ENCODE measurements at regions not wholly inside any gene's neighbourhood (a gene's known extent, or its start where the extent isn't known, plus 50 kb on each side); places are given as distances from the start of the nearest gene placed in this dataset.
"Not testable (repeated sequence)": the region's sequence is repeated elsewhere in the genome, so short reads cannot be mapped to it uniquely, and the experiment has no call there.

DNA sequence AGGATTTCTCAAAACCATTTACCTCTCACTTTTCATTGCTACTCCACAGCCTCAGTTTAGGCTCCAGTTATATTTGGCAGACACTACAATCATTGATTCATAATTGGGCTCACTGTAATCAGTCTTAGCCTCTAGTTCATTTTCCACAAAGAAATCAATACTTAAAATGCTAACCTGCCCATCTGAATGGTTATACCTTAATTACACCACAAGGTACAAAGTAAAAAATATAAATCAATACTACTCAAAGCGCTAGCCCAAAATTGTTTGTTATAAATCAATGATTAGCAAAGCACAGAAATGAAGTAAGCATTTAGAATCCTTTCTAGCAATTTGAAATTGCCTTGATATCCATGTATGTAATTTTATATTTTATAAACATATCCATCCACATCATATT is 222.6 kb upstream of the NDST3 start:
- DNase-seq (ENCODE audit: low read depth) = no peak

GRCh38 chr4:117814277-117815246 is 219.7 kb upstream of the NDST3 start:
- no peak for DNase-seq (ENCODE audit: low read depth)

DNA sequence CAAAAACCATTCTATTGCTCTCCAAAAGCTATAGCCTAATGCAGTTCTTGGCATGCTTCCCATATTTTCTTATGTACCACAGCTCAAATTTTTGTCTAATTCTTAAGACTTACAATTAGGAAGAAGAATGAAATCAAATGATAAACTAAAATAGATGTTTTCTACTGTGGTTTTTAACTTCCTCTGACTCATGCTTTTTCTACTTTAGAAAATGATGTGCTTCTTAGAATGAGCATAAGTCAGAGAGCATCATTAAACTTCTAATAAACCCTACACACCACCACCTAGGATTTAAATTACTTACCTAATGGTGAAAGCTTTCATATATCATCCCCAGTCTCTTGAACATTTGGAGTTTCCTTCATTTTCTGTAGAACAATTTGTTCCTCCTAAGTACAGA is 217.0 kb upstream of the NDST3 start:
- no peak for DNase-seq (ENCODE audit: low read depth)

GRCh38 chr4:117821834-117822233 is 212.5 kb upstream of the NDST3 start:
- no peak for DNase-seq (ENCODE audit: low read depth)

DNA sequence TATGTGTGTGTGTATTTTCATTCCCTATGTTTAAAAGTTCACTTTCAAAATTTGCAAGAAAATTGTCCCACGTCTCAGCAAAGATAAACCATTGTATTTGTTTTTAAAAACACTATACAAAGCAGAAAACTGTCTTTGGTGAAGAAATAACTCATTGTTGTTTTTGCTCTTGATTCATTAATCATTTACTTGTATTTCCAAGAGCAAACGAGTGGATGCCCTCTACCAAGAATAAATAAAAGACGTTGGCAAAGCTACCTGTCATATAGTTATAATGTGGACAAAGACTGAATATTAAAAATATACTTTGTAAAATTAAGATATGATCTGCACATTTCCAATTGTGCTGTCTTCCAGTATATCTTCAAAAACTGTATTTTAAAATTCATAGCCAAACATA is 210.9 kb upstream of the NDST3 start:
- no peak for DNase-seq (ENCODE audit: low read depth)

DNA sequence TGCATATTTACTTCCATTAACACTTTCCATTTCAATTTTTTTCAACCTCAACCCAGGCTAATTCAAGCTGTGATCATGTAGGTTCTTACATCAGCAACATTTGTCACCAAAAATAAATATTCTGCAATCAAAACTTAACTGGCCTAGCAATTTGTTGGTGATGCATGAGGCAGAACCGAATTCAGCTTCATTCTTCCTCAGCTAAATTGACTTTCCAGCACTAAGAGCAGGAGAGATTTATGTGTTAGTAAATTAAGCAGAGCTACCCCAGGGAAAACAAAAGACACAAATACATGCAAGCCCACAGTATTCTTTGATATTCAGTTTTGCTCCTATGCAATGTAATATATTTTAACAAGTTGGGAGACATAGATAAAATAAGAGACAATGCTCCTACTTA is 208.7 kb upstream of the NDST3 start:
- DNase-seq (ENCODE audit: low read depth) = no peak

DNA sequence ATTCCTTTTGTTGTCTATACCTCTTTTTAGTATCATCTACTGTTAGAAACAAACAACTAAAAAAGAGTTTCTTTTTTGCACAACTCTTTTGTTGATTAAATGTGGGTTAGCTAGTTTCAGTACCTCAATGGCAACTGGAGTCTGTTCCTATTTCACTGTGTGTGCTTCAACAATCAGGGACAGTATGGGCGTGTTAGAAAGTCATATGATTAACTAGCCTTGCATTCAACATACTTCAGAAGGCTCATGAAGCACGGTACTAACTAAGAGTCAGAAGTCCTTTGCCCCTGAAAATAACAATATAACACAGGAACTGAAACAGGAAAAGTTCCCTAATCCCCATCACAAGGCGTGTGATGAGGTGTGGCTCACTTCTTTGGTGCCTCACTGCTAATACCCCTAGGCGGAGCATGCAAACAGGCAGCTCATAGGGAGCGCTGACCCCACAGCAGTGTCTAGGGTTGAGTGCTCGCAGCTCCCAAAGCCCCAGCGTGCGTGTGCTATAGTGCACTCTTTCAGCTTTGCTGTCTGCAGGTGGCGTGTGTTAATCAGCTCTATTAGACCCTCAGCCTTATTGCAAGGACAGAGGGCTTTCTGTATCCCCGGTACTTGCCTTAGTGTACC is 203.1 kb upstream of the NDST3 start:
- DNase-seq (ENCODE audit: low read depth) = no peak

GRCh38 chr4:117835566-117835965 is 198.7 kb upstream of the NDST3 start:
- DNase-seq (ENCODE audit: low read depth) = no peak

GRCh38 chr4:117844594-117844993 is 189.7 kb upstream of the NDST3 start:
- DNase-seq (ENCODE audit: low read depth) = no peak

DNA sequence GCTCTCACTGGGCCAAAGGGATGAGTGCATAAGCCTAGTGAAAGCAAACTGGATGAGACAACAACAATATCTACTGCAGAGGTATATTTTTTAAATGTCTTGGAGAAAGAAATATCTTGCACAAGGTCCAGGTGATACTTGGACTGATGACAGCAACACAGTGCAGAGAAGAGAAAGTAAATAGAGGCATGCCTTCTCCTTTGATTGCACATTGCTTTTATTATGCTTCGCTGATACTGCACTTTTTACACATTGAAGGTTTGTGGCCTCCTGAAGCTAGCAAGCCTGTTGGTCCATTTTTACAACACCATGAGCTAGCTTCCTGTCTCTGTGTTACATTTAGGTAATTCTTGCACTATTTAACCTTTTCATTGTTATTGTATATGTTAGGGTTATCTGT is 189.0 kb upstream of the NDST3 start:
- no peak for DNase-seq (ENCODE audit: low read depth)

- DNase-seq (ENCODE audit: low read depth) = no peak
Measured at GRCh38 chr4:117847849-117848248, 186.4 kb upstream of the NDST3 start.

DNA sequence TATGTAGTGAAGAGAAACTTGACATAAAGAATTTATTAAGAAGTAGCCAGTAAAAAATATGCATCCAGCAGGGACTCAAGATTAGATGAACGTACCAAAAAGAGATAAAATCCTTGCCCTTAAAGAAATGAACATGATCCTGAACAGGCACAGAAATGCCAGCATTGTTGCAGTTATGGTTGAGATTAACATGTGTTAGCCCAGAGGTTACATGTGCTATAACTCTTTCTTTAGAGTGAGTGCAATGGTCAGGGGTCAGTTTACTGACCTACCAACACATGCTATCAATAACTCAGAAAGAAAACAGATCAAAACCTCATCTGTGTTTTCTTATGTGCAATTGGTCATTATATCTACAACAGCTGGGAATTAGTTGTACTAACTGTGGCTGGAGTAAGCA is 166.1 kb upstream of the NDST3 start:
- DNase-seq (ENCODE audit: low read depth) = no peak

GRCh38 chr4:117873779-117874178 is 160.5 kb upstream of the NDST3 start:
- DNase-seq (ENCODE audit: low read depth) = no peak

- no peak for DNase-seq (ENCODE audit: low read depth)
Measured at GRCh38 chr4:117874216-117874615, 160.1 kb upstream of the NDST3 start.

- no peak for DNase-seq (ENCODE audit: low read depth)
Measured at GRCh38 chr4:117889978-117890377, 144.3 kb upstream of the NDST3 start.

DNA sequence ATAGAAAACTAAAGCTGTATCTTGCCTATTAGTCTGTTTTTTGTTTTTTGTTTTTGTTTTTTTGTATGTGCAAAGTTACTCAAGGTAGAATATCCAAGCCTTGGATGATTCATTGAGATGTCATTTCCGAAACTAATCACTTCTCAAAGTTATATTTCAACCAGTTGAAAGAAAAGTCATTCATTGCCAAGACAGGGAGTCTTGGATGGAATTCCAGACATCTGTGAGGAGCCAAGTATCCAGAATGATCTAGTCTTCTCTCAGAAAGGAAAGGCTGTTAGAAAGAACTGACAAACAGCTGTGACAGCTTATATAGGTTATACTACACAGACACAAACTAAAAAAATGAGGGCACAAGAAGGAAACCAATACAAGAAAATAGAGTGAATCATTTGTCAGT is 141.1 kb upstream of the NDST3 start:
- no peak for DNase-seq (ENCODE audit: low read depth)

DNA sequence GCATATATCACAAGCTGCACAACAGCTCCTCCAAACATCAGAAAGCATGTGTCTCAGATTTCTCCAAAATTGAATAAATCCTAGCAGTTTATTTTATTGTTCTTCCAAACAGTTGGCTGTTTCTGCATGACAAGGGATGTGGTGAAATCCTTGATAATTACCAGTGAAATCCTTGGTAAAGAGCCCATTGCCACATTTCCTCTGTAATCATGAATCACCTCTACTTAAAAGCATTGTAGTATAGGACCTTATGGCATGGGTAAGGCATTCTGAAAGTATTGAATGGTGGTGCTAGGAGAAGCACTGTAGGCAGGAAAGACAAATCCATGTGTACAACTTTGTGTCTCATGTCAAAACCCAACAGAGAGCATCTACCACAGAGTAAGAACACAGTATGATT is 135.8 kb upstream of the NDST3 start:
- DNase-seq (ENCODE audit: low read depth) = no peak

- no peak for DNase-seq (ENCODE audit: low read depth)
Measured at GRCh38 chr4:117900832-117901231, 133.5 kb upstream of the NDST3 start.

GRCh38 chr4:117907646-117908045 is 126.6 kb upstream of the NDST3 start:
- no peak for DNase-seq (ENCODE audit: low read depth)

DNA sequence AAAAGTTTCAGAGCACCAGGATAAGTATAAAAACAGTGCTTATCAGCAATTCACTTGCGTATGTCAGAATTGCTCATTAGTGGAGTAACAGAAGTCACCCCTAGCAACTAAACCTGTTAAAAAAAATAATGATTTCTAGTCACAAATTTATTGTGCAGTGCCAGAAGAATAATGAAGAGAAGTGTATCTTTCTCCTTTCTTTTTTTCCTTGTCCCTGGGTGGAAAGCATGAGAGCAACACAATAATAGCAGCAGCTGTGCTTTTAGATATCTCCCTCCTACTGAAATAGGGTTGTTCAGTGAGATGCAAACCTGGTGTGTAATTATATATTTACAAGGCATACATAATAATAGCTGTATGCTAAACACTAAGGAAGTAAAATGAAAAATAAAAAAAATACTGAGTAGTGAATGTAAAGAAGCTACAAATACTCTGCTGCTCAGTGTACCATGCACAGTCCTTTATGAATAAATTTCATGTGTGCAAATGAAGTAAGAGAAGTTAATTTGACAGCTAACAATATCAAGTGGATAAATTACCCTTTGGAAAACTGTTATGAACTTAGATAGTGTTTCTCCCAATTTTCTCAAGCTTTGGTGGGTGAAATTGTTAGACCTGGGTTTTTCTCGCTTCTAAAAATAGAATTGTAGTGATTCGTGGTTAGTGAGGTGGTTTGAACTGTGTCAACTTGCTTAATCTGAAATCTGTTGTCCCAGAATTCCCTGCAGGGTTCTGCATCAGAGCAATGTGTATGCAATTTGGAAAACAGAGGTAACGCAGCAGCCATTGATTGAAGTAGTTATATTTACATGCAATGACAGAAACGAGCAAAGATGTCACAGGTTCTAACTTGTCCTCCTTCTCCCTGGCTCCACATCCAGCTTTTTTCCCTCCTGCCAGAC is 125.7 kb upstream of the NDST3 start:
- no peak for DNase-seq (ENCODE audit: low read depth)

DNA sequence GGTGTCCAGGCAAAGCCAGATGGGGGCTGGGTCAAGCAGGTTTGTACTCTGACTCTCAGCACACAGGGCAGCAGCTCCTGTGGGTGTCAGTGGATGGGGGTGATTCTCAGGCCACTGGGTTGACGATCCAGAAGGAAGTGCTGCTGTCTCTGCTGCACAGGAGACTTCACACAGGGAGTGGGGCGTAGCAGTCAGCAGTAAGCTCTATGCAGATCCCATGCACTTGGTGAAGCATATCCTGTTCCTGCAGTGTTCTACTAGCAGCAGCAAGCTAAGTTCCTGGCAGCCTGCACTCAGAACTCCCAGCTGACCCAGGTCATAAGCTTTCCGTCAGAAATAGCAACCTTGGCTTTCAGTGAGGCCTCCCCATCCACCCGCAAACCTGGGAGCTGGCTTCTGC is 117.6 kb upstream of the NDST3 start:
- no peak for DNase-seq (ENCODE audit: low read depth)

- DNase-seq (ENCODE audit: low read depth) = not testable (repeated sequence)
Measured at GRCh38 chr4:117922311-117922710, 112.0 kb upstream of the NDST3 start.

DNA sequence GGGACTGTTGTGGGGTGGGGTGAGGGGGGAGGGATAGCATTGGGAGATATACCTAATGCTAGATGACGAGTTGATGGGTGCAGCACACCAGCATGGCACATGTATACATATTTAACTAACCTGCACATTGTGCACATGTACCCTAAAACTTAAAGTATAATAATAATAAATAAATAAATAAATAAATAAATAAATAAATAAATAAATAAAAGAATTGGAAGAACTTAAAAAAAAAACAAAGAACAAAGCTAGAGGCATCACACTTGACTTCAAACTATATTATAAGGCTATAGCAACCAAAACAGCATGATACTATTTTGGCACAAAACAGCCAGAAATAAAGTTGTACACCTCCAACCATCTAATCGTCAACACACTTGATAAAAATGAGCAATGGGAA is 106.5 kb upstream of the NDST3 start:
- not testable (repeated sequence) for DNase-seq (ENCODE audit: low read depth)

Measured in activated T-helper 9 cell treated with anti-CD3 and anti-CD28 coated beads, Interleukin-2, amount 50 U/mL, for 16 hours (primary cell).